GM18868 (cell line): ENCODE measurements at regions not wholly inside any gene's neighbourhood (a gene's known extent, or its start where the extent isn't known, plus 50 kb on each side); places are given as distances from the start of the nearest gene placed in this dataset.
A peak's percentile ranks its signal among the peaks of the same experiment; 100 is the strongest.
"Not testable (repeated sequence)": the region's sequence is repeated elsewhere in the genome, so short reads cannot be mapped to it uniquely, and the experiment has no call there.

Experiments
- ATAC-seq: cut with Tn5 transposase; IDR thresholded peaks from one replicate; pipeline ENCODE4 v1.9.1; 2021; ENCODE audit warnings: mild to moderate bottlenecking, moderate library complexity; ENCODE audit not compliant: unreplicated experiment

GRCh38 chr3:163573324-163573723, 1505.0 kb downstream of the SI start:
- ATAC-seq, result no peak

DNA sequence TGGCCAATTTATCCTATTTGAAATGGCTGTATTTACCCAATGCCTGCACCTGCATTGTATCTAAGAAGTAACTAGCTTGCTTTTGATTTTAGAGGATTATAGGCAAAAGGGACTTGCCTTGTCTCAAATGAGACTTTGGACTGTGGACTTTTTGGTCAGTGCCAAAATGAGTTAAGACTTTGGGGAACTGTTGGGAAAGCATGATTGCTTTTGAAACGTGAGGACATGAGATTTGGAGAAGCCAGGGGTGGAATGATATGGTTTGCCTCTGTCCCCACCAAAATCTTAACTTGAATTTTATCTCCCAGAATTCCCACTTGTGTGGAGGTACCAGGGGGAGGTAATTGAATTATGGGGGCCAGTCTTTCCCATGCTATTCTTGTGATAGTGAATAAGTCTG, 1505.4 kb downstream of the SI start:
- no peak for ATAC-seq

DNA sequence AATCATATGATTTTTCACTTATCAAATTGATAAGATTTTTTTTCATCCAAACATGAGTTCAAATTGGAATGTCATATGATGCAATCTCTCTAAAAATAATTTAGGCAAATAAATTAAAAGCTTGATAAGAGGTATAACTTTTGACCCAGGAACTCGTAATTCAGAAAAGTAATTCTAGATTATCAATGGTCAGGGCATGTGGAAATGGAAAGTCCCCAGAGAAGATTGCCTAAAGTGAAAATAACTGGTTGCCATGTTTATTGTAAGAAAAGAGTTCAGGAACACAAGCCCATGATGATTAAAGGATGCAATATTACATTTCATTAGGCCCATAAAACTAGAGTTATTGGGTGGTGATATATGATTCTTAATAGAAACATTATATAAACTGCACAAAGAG, 1514.8 kb downstream of the SI start:
- no peak for ATAC-seq

DNA sequence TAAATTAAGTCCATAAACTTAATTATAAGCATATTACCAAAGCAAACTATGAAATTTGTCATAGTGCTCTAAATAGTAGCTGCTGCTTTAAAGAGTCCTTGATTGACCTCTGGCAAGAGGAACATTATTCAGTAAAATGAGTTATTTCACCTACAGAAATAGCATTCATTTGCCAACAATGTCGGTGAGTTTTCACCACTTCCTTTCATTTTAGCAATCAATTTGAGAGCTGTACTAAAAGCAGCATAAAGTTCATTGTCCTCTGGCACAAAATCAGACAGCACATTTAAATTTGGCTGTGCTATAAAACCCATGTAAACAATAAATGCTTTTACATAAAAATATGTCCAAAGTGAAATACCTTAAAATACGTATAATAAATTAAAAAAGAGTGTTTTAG, 1515.7 kb downstream of the SI start:
- no peak for ATAC-seq

- no peak for ATAC-seq
Observed at GRCh38 chr3:163561151-163561550, 1517.1 kb downstream of the SI start.

DNA sequence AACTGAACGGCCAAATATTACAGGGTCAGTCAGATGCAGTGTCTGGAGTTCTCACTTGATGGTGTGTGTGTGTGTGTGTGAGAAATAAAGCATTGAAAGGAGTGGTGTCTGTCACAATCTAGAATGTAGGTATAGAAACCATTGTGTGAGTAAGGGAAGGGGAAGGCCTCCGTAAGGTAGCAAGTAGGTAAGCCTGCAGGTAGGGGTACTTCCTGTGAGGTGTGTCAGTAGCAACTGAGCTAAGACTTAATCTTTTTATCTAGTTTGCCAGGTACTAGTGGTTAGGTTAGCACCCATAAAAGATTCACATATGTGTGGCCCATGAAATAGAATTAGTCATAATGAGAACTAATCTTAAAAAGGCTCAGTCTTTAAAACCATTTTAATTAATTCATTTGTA, 1517.8 kb downstream of the SI start:
- ATAC-seq, result no peak

DNA sequence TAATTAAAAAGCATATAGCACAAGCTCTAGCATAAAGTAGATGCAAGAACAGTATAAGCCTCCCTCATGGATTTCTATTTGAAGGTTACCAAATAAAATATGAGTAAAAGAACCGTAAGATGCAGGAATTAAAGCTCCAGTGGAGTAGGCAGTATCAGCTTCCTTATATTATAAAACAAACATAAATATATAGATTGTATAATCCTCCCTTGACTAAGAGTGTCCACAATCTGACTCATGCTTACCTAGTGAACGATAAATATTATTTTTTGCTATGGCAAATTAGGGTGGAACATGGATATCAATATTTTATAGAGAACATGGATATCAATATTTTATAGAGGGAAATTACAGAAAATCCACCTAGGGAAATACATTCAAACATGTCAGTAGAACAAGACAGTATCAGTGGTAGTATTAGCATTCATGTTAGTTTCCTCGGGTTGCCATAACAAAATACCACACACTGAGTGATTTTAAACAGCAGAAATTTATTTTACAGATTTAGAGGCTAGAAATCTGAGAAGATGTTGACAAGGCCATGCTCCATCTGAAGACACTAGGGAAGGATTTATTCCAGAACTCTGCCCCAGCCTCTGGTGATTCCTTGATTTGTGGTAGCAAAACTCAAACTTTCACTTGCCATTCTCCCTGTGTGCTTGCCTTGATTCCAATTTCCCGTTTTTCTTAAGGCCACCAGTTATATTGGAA, 1521.3 kb downstream of the SI start:
- no peak for ATAC-seq

- ATAC-seq, result no peak
Observed at GRCh38 chr3:163555918-163556317, 1522.4 kb downstream of the SI start.

DNA sequence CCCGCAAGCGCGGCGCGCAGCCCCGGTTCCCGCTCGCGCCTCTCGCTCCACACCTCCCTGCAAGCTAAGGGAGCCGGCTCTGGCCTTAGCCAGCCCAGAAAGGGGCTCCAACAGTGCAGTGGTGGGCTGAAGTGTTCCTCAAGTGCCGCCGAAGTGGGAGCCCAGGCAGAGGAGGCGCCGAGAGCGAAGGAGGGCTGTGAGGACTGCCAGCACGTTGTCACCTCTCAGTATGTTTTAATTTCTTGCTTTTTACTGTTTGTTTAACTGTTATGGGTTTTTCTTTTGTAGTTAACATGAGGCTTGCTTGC, 1525.7 kb downstream of the SI start:
- ATAC-seq, result no peak

DNA sequence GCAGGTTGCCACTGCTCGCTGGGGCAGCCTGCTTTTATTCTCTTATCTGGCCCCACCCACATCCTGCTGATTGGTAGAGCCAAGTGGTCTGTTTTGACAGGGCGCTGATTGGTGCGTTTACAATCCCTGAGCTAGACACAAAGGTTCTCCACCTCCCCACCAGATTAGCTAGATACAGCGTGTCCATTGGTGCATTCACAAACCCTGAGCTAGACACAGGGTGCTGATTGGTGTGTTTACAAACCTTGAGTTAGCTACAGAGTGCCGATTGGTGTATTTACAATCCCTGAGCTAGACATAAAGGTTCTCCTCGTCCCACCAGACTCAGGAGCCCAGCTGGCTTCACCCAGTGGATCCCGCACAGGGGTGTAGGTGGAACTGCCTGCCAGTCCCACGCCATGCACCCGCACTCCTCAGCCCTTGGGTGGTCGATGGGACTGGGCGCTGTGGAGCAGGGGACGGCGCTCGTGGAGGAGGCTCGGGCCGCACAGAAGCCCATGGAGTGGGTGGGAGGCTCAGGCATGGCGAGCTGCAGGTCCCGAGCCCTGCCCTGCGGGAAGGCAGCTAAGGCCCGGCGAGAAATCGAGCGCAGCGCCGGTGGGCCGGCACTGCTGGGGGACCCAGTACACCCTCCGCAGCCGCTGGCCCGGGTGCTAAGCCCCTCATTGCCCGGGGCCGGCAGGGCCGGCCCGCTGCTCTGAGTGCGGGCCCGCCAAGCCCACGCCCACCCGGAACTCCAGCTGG, 1526.2 kb downstream of the SI start:
- ATAC-seq, result not testable (repeated sequence)

DNA sequence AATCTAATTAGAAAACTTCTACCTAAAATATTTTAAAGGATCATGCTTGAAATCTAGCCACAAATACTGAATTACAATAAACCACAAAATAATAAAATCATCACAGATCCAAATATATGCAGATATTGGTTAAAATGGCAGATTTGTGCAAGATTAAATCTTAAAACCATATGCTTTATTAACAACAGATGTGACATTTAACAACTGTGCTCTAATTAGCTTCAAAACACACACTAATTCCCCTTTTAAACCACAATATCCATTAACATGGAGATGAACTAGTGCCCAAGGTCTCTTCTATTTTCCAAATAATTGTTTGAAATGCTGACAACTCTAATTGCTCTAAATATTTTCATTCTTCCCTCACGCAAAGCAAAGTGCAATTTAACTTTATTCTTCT, 1530.3 kb downstream of the SI start:
- no peak for ATAC-seq

DNA sequence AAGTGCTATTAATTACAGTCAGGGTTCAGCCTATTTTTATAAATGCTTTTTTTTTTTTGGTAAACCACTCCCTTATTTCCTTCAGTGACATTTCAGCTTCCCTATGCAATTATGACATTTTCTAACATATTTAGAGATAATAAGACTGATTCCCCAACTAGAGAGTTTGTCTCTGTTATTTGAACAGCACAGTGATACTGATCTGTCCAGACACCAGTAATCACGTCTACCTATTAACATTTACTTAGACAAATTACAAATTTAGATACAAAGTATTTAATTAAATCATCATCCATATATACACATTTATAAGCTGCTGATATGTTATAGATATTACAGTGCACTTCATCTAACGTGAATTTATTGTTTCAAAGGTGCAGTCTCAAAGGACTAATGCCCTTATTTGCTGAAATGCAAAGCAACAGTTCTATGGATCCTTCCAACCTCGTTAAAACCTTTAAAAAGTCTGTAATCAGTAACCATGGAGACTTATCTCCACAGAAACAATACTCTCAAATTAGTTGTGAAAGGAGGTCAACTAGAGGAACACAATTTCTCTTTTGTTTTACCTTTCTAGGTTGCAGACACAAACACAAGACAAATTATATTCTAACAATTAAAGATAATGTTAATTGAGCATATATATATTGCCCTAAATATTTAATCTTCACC, 1531.1 kb downstream of the SI start:
- ATAC-seq, result no peak

DNA sequence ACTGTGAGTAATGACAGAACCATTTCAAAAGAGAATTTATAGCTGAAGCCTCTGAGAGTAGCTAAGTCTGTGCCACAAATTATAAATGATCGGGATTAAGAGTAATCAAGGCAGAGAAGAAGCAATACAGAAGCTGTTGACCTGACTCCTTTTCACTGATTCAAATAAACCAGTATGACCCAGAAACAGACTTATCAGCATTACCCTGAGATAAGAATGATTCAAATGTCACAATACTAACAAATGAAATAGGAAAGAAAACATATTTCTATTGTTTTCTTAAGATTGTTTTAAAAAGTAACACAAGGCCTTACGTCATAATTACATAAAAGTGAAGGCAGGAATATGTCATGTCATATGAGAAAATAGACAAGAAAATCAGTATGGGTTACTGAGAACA, 1534.6 kb downstream of the SI start:
- no peak for ATAC-seq

- ATAC-seq, result no peak
Observed at GRCh38 chr3:163541629-163542028, 1536.7 kb downstream of the SI start.

- ATAC-seq, result no peak
Observed at GRCh38 chr3:163538387-163538786, 1539.9 kb downstream of the SI start.

GRCh38 chr3:163533381-163533780, 1544.9 kb downstream of the SI start:
- no peak for ATAC-seq

- ATAC-seq, result peak; percentile 62
Observed at GRCh38 chr3:163523375-163523774, 1554.9 kb downstream of the SI start.

DNA sequence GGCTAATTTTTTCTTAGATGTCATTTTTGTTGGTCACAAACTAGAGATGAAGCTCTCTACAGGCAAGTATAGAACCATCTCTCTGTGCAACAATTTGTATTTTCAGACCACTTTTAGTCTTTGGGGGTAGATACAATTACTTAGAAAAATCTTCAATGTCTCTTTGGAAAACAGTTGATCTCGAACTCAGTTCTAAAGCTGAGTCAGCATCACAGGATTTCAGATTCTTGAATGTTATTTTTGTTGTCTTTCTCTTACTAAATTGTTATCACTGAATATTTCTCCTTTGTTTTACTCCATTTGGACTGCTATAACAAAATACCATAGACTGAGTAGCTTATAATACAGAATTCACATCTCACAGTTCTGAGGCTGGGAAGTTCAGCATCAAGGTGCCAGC, 1557.0 kb downstream of the SI start:
- ATAC-seq, result no peak

DNA sequence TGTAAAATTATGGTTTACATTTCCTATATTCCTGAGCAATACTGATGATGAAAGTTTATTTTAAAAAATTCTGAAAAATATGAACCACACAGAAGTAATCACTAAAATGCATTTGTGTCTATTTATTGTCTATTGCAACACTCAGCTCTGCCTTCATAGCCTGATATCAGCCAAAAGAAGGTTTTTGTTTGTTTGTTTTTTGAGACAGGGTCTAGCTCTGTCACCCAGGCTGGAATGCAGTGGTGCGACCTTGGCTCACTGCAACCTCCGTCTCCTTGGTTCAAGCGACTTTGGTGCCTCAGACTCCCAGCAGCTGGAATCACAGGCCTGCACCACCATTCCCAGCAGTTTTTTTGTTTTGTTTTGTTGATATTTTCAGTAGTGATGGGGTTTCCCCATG, 1560.2 kb downstream of the SI start:
- ATAC-seq, result no peak

GRCh38 chr3:163513149-163513657, 1565.1 kb downstream of the SI start:
- no peak for ATAC-seq

DNA sequence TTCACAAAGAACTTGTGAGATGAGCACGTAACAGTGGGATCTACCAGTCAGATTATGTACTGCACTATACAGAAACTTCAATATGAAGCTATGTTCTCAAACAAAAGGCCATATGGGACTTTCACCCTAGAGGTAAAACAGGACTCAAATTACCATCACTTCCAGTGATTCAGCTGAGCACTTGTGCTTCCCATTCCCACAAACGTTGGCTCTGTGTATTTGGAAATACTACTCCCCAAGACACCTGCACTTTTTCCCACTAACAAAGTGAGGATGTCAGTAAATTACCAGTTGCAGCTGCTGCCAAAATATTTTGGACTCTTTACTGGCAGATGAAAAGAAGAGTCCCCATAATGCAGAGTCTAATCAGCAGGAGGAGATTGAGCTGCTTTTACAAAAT, 1570.1 kb downstream of the SI start:
- no peak for ATAC-seq

GRCh38 chr3:163504974-163505373, 1573.3 kb downstream of the SI start:
- ATAC-seq, result no peak
